ENCODE measurements at regions not wholly inside any gene's neighbourhood (a gene's known extent, or its start where the extent isn't known, plus 50 kb on each side); places are given as distances from the start of the nearest gene placed in this dataset.

GRCh38 chr3:82824491-82824890 is 1063.0 kb upstream of the GBE1 start (continued):
- TF ChIP-seq ARNT (IDR thresholded peaks at IDR 0.05) (no peak), KLF6 (CRISPR knock-in tag; IDR thresholded peaks at IDR 0.05; ENCODE audit: borderline replicate concordance) (no peak), MCM2 (IDR thresholded peaks at IDR 0.05; ENCODE audit: low read depth) (no peak), BCOR (IDR thresholded peaks at IDR 0.05) (no peak), KAT2B (IDR thresholded peaks at IDR 0.05; ENCODE audit: low read depth, low read length) (no peak), ZFP30 (CRISPR knock-in tag; IDR thresholded peaks at IDR 0.05; ENCODE audit: borderline replicate concordance) (no peak), MAZ (CRISPR knock-in tag; conservative IDR thresholded peaks at IDR 0.05 in 1 of 2, IDR thresholded peaks at IDR 0.05 in 1 of 2) (no peak)

GRCh38 chr3:82816086-82816485 is 1054.6 kb upstream of the GBE1 start:
- no peak overlapping the region for H3K27ac ChIP-seq (ENCODE audit: extremely low read depth, low read depth, low read length)
- in situ Hi-C loops (cut with MboI) (no loop called here), intact Hi-C loops (cut with micrococcal nuclease) (no loop called here)
- H3K9ac ChIP-seq (ENCODE audit: insufficient read depth in 1 of 2, low read depth in 2 of 2, low read length in 2 of 2): no peak overlapping the region
- H3K4me1 ChIP-seq (replicated peaks in 1 of 2; ENCODE audit: control insufficient read depth in 2 of 2, insufficient read depth in 2 of 2, low read length in 2 of 2): no peaks in the 10 kb centered on the region
- no peaks in the 10 kb centered on the region for H3K9me1 ChIP-seq (ENCODE audit: control insufficient read depth, insufficient read depth, low read length)
- H3K4me2 ChIP-seq (ENCODE audit: insufficient read depth, low read length): no peak overlapping the region
- FAIRE-seq: no peak
- ChIA-PET POLR2A (no interaction called here), CTCF (ENCODE audit: low intra/inter-chr PET ratio) (no interaction called here)
- no peak for DNase-seq (ENCODE audit: extremely low read depth in 1 of 4, low spot score in 3 of 4)
- ATAC-seq: no peak
- no peak overlapping the region for H2AFZ ChIP-seq (ENCODE audit: low read depth, low read length)
- H3K79me2 ChIP-seq (ENCODE audit: control insufficient read depth, insufficient read depth, low read length): no peaks in the 10 kb centered on the region
- H3K4me3 ChIP-seq: no peak overlapping the region
- BruUV-seq (replicated peaks): no TSS peak
- H3K9me3 ChIP-seq (replicated peaks; ENCODE audit: control insufficient read depth, insufficient read depth, low read depth, low read length): no peaks in the 10 kb centered on the region; the same call in 1 of the 2 replicates
- H4K20me1 ChIP-seq (replicated peaks; ENCODE audit: control insufficient read depth, insufficient read depth, low read length): no peaks in the 10 kb centered on the region
- no peaks in the 10 kb centered on the region for H3K27me3 ChIP-seq (ENCODE audit: control insufficient read depth in 2 of 2, insufficient read depth in 2 of 2, low read length in 2 of 2)
- no peaks in the 10 kb centered on the region for H3K36me3 ChIP-seq (ENCODE audit: control insufficient read depth, insufficient read depth, low read length)
- TF ChIP-seq RNF2 (IDR thresholded peaks at IDR 0.05) (no peak), ZNF384 (IDR thresholded peaks at IDR 0.05; ENCODE audit: low read depth, low read length) (no peak), FOS (IDR thresholded peaks at IDR 0.05; ENCODE audit: extremely low read depth, insufficient read length) (no peak), CHD7 (IDR thresholded peaks at IDR 0.05; ENCODE audit: low read depth, low read length) (no peak), ZNF644 (tag; IDR thresholded peaks at IDR 0.05; ENCODE audit: low read depth) (no peak)
